GM18519 (cell line): ENCODE measurements at regions not wholly inside any gene's neighbourhood (a gene's known extent, or its start where the extent isn't known, plus 50 kb on each side); places are given as distances from the start of the nearest gene placed in this dataset.

Experiments
- ATAC-seq: cut with Tn5 transposase; IDR thresholded peaks from one replicate; pipeline ENCODE4 v1.9.1; 2021; ENCODE audit warnings: mild to moderate bottlenecking, moderate library complexity; ENCODE audit not compliant: unreplicated experiment, low FRiP score

- no peak for ATAC-seq
Observed at GRCh38 chr10:44591911-44592310, 207.0 kb upstream of the CXCL12 start.

GRCh38 chr10:44593952-44594351 lies 209.1 kb upstream of the CXCL12 start:
- ATAC-seq, result no peak

- no peak for ATAC-seq
Observed at GRCh38 chr10:44607116-44607515, 222.2 kb upstream of the CXCL12 start.

GRCh38 chr10:44618910-44619309 lies 234.0 kb upstream of the CXCL12 start:
- no peak for ATAC-seq

- ATAC-seq, result no peak
Observed at GRCh38 chr10:44619521-44619920, 234.6 kb upstream of the CXCL12 start.

- ATAC-seq, result no peak
Observed at GRCh38 chr10:44619975-44620374, 235.1 kb upstream of the CXCL12 start.

- no peak for ATAC-seq
Observed at GRCh38 chr10:44627591-44628354, 242.9 kb upstream of the CXCL12 start.

GRCh38 chr10:44628921-44629320 lies 244.0 kb upstream of the CXCL12 start:
- no peak for ATAC-seq

- no peak for ATAC-seq
Observed at GRCh38 chr10:44635176-44635575, 250.3 kb upstream of the CXCL12 start.

- no peak for ATAC-seq
Observed at GRCh38 chr10:44636625-44637024, 251.7 kb upstream of the CXCL12 start.

GRCh38 chr10:44640429-44640828 lies 255.5 kb upstream of the CXCL12 start:
- ATAC-seq, result no peak

- ATAC-seq, result no peak
Observed at GRCh38 chr10:44647473-44647872, 262.6 kb upstream of the CXCL12 start.

GRCh38 chr10:44647877-44648542 lies 263.1 kb upstream of the CXCL12 start:
- no peak for ATAC-seq

- no peak for ATAC-seq
Observed at GRCh38 chr10:44650691-44651661, 260.2 kb upstream of the TMEM72 start.

GRCh38 chr10:44651834-44652233 lies 259.3 kb upstream of the TMEM72 start:
- ATAC-seq, result no peak

- no peak for ATAC-seq
Observed at GRCh38 chr10:44659320-44659719, 251.8 kb upstream of the TMEM72 start.

- no peak for ATAC-seq
Observed at GRCh38 chr10:44660271-44660670, 250.9 kb upstream of the TMEM72 start.

- no peak for ATAC-seq
Observed at GRCh38 chr10:44662051-44662450, 249.1 kb upstream of the TMEM72 start.

- ATAC-seq, result no peak
Observed at GRCh38 chr10:44668336-44668735, 242.8 kb upstream of the TMEM72 start.

- ATAC-seq, result no peak
Observed at GRCh38 chr10:44671319-44671718, 239.8 kb upstream of the TMEM72 start.
